ENCODE measurements at regions not wholly inside any gene's neighbourhood (a gene's known extent, or its start where the extent isn't known, plus 50 kb on each side); places are given as distances from the start of the nearest gene placed in this dataset.

GRCh38 chr1:238892612-238893011 lies 493.8 kb upstream of the CHRM3 start:
- DNase-seq = no peak

DNA sequence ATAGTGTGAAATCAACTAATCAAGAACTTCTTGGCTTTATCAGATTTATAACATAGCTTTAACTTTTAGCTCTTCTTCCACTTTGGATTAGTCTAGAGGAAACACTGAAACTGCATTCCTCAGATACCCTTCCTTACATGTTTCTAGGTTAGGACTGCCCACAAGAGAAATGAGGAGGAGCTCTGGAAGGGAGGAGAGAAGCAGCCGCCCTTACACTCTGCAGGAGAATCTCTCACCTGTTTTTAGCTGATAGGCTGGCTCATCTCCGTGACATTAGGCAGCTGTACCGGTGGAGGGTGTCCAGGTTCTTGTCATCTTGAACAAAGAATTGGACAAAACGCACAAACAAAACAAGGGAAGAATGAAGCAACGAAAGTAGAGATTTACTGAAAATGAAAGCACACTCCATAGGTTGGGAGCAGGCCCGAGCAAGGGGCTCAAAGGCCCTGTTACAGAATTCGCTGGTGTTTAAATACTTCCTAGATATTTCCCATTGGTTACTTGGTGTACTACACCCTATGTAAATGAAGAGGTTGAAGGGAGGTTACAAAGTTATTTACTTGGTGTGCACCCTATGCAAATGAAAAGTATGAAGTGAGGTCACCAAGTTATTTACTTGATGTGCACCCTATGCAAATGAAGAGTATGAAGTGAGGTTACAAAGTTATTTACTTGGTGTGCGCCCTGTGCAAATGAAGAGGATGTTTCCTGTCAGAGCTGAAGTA lies 524.9 kb upstream of the CHRM3 start:
- no peak for DNase-seq

- no peak for DNase-seq
Observed at GRCh38 chr1:238833919-238834318, 552.4 kb upstream of the CHRM3 start.

- no peak for DNase-seq
Observed at GRCh38 chr1:238832106-238832505, 554.3 kb upstream of the CHRM3 start.

DNA sequence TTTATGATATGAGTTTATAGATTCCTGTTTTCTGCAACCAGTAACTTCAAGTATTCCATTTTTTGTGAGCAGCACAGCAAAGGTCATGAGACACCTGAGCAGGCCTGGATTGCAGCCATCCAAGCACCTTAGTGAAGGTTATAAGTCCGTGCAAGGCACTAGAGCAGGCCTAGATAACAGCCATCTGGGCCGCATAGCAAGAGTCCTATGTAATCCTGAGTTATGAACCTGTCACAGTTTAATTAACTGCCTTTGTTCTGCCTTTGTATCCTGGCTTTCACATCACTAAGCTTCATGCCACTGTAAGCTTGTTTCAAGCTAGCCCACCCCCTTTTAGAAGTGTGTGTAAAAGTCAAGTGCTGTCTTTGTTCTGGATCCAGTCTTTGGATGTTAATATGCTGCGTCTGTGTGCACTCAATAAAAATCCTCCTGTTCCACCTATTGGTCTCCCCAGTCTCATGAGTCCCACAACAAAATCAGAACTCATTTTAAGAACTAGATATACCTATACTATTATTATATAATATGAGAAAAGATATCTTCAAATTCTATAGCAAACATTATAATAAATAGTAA lies 556.2 kb upstream of the CHRM3 start:
- no peak for DNase-seq

DNA sequence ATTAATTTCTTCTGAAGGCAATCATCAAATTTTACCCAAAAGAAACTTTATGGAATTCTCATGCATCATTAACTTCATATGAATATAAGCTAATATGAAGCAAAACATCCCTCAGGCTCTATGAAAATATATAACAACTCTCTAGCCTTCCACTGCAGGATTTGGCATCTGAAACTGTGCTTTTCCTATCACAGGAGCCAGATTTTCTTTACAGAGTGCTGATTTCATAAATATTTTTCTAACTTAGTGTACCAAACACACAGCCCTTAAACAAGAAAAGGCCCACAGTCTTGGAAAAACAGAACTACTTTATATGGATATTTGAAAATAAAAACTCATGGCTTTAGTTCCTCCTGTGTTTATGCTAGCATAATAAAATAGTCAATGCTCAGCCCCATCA lies 559.5 kb upstream of the CHRM3 start:
- DNase-seq = no peak

- no peak for DNase-seq
Observed at GRCh38 chr1:238823416-238823815, 563.0 kb upstream of the CHRM3 start.

GRCh38 chr1:238811211-238811879 lies 575.0 kb upstream of the CHRM3 start:
- DNase-seq = no peak

DNA sequence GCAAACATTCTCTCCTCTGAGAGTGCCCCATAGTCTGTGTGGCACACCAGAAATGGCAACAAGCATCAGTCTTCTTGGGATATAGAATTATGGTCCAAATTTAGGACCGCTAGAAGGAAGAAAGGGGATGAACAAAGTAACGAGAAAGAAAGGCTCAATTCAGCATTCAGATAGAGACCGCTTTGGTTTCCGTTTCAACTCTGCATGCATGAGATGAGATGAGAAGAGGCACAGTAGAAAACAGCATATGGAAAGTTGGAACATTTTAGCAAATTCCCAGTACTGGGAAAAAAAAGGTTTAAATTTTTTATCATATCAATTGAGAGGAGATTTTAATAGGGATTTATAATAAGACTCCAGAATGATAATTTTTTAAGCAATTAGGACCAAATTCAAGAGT lies 595.5 kb upstream of the CHRM3 start:
- DNase-seq = no peak

DNA sequence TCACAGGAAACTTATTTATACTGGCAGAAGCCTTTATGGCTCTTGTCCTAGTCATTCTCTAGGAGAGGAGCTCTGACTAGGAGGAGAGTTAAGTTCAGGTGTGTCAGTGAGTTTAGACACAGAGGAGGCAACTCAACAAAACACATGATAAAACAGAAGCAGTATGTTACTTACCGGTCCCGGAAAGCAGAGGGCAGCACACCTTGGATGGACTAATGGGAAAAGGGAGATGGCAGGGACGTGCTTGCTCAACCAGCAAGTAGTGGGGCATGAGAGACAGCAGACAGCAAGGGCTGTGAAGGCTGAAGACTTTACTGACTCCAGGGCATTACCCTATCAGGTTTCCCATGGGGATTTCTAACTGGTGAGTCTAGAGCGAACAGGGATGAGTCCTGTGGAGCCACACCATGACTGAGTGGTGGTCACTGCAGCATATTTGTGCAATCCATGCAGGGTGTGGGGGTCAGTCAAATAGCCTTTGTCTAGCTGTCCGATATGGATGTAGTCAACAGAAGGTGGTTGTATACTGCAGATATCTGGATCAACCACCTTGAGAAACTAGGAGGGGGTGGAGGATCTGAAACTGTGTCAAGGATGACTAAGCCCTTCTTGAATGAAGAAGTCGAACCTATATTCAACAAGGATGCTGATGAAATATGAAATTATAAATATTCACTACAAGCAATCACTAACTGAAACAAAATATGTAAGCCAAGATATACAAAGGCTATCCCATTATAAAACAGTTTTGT lies 596.3 kb upstream of the CHRM3 start:
- DNase-seq = no peak

DNA sequence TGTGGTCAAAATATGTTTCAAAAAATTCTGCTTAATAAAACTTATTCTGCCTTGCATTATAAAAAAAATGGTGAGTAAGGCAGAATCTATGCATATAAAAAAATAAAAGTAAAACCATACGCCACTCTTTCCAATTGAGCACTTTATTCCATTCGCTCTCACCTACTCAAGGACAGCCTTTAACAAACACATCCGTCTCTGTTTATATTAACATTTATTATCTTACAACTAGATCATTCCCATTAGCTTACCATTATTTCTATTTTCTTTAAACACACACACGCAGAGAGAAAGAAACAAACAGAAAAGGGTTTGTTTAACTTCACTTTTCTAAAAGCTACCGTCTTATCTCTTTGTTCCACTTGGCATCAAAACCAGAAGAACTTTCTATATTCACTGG lies 598.9 kb upstream of the CHRM3 start:
- no peak for DNase-seq

GRCh38 chr1:238783633-238784032 lies 602.7 kb upstream of the CHRM3 start:
- no peak for DNase-seq

DNA sequence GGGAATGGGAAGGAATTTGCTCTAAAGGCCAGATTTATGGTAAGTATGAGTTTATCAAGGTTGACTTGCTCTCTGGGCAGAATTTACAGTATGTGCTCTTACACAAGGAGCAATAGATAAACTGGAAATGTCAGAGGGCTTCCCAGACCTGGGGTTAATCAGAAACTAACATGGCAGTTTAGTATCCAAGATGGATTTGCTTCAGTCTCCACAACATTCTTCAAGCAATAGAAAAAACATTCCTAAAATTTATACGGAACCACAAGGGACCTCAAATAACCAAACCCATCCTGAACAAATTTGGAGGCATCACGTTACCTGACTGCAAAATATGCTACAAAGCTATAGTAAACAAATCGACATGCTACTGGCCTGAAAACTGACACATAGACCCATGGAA lies 606.7 kb upstream of the CHRM3 start:
- DNase-seq = no peak

- no peak for DNase-seq
Observed at GRCh38 chr1:238778113-238778512, 608.3 kb upstream of the CHRM3 start.

DNA sequence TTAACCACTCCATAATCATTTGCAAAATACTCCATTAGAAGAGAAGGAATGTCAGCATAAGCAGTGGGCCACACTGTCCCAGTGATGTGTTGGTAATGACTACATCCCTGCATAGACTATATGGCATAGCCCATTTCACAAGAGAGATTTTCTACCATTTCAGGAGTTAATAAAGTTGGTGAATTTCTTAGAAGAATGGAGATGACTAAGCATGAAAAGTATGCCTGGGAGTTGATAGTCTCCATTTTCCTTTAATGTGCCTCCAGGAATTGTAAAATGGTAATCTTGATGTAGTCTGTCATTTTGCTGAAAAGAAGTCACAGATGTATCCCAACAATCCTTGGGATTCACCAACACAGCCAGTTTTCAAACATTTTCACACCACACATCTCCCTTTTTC lies 608.8 kb upstream of the CHRM3 start:
- no peak for DNase-seq

GRCh38 chr1:238776126-238776525 lies 610.2 kb upstream of the CHRM3 start:
- no peak for DNase-seq

GRCh38 chr1:238772322-238772721 lies 614.0 kb upstream of the CHRM3 start:
- DNase-seq = no peak

DNA sequence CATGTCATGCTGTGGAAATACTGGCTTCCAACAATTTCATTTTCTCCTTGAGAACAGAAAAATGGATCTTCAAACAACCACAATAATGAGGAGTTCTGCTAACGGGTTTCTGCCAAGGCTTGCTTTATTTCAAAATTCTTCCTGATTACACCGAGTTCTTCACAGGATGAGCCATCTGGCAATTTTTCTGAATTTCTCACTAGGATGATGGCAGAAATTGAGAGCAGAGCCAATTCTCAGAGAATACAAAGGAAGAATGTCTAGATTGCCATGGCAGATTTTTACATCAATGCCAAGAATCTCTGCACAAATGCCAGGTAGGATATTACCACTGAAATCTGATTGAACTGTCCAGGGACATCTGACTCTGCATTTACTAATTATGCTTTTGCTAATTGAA lies 619.0 kb upstream of the CHRM3 start:
- DNase-seq = no peak

DNA sequence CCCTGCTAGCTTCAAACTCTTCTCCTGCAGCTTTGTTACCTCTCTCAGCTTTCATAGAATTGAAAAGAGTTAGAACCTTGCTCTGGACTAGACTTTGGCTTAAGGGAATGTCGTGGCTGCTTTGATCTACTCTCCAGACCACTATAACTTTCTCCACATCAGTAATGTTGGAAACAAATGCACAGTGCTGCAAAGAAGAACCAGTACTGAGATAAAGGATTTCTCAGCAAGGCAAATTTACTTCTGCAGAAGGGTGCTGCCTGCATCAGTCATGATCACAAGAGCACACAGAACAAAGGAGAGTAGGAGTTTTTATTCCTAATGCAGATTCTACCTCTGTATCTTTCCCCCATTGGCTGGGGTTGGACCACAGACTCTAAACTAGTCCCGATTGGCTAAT lies 621.6 kb upstream of the CHRM3 start:
- DNase-seq = no peak

- no peak for DNase-seq
Observed at GRCh38 chr1:238753252-238753651, 633.1 kb upstream of the CHRM3 start.

- DNase-seq = no peak
Observed at GRCh38 chr1:238752327-238752726, 634.0 kb upstream of the CHRM3 start.

DNA sequence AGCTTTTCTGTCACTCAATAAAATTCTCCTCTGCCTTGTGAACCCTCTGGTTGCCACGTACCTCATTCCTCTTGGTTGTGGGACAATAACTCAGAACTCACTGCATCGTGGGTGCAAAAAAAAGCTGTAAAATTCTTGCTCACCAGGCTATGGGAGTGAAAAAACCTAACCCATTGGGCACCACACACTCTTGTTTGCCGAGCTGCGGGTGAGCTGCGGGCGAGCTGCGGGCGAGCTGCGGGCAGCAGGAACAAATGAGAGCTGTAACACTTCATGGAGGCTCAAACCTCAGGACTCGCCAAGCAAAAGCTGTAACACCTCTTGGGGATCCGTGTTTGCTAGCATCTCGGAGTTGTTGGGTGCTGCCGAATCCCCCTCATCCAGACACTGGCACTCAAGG lies 641.3 kb upstream of the CHRM3 start:
- DNase-seq = no peak

DNA sequence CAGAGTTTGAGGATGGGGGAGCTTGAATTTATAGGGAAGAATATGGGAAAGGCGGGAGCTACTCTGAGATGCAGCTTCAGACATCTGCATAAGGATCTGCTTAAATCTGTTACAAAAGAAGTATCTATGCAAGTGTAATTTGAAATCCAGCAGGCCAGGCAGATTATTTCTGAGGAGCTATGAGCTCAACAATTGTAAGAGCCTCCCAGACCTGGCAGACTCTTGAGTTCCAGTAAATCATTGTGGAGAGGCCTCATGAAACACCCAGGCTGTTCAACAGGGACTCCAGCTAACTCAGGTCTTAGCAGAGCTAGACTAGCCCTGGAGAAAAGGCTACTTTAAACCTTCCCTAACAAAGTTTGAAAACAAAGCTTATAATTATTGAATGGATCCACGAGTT lies 647.5 kb upstream of the CHRM3 start:
- DNase-seq = no peak

- DNase-seq = no peak
Observed at GRCh38 chr1:238727670-238728069, 658.7 kb upstream of the CHRM3 start.

Measured in activated CD4-positive, alpha-beta T cell treated with anti-CD3 and anti-CD28 coated beads for 4 hours (primary cell).